B cell (primary cell): ENCODE measurements at regions not wholly inside any gene's neighbourhood (a gene's known extent, or its start where the extent isn't known, plus 50 kb on each side); places are given as distances from the start of the nearest gene placed in this dataset.

Experiments used
- ATAC-seq: fragments of 200-7000 bp; cut with Tn5 transposase; one replicate; pipeline ENCODE4 v1.10.0; 2021; ENCODE audit warnings: low read depth, mild to moderate bottlenecking, moderate number of reproducible peaks, moderate library complexity
- CTCF ChIA-PET: fragments of 350-600 bp; sonication (Branson Sonifier 250); formaldehyde crosslinking; loops from one replicate; lab custom pipeline; 2021; ENCODE audit warnings: antibody characterized with exemption, inconsistent platforms; lab: Charles Lee
- POLR2A ChIA-PET: fragments of 350-600 bp; sonication (Branson Sonifier 250); formaldehyde crosslinking; loops from one replicate; lab custom pipeline; 2021; ENCODE audit warnings: antibody characterized with exemption; lab: Charles Lee
- DNase-seq: peaks from one replicate; pipeline ENCODE4 v3.0.0; 2013
- H2AFZ ChIP-seq: 2 replicates; pipeline ENCODE4 v1.6.1; 2012; ENCODE audit warnings: mild to moderate bottlenecking, low read depth, low read length; ENCODE audit not compliant: insufficient read depth, poor library complexity, severe bottlenecking
- H3K27ac ChIP-seq, 2 donors: 1 replicate in 1 of 2; 2 replicates in 1 of 2; pipeline ENCODE4 v1.5.1; 2012 to 2013; ENCODE audit warnings: low read length in 2 of 2, mild to moderate bottlenecking in 2 of 2, moderate library complexity in 1 of 2
- H3K27me3 ChIP-seq, 4 experiments: fragments of 200-600 bp in 1 of 4; sonication (generic) in 1 of 4; replicated peaks in 1 of 4; 1 replicate in 2 of 4; 2 replicates in 2 of 4; pipeline versions ENCODE4 v1.6.1 to v1.7.0; 2013 to 2016; ENCODE audit warnings: low read length in 3 of 4, mild to moderate bottlenecking in 2 of 4, mixed read lengths in 1 of 4, moderate library complexity in 1 of 4; ENCODE audit not compliant: insufficient read depth in 4 of 4, control insufficient read depth in 3 of 4; ENCODE audit errors: control extremely low read depth in 1 of 4
- H3K36me3 ChIP-seq, 2 experiments: replicated peaks in 1 of 2; 1 replicate in 1 of 2; 2 replicates in 1 of 2; pipeline versions ENCODE4 v1.6.1 to v1.7.1; 2013; ENCODE audit warnings: low read length in 1 of 2; ENCODE audit not compliant: insufficient read depth in 2 of 2, control insufficient read depth in 1 of 2; ENCODE audit errors: control extremely low read depth in 1 of 2, extremely low read depth in 1 of 2
- H3K4me1 ChIP-seq, 2 donors: fragments of 200-600 bp in 1 of 2; sonication (generic) in 1 of 2; 1 replicate in 1 of 2; 2 replicates in 1 of 2; pipeline versions ENCODE4 v1.5.1 to v1.6.1; 2013 to 2017; ENCODE audit warnings: low read length in 2 of 2; ENCODE audit not compliant: control insufficient read depth in 2 of 2, insufficient read depth in 2 of 2
- H3K4me2 ChIP-seq: replicated peaks from 2 replicates; pipeline ENCODE3; 2012; ENCODE audit warnings: mild to moderate bottlenecking, low read depth, low read length; ENCODE audit not compliant: poor library complexity, severe bottlenecking
- H3K4me3 ChIP-seq, 5 experiments: fragments of 200-600 bp in 1 of 5; sonication (generic) in 1 of 5; 1 replicate in 3 of 5; 2 replicates in 2 of 5; pipeline versions ENCODE4 v1.5.1 to v1.7.0; 2011 to 2016; ENCODE audit warnings: low read length in 4 of 5, mild to moderate bottlenecking in 4 of 5, low read depth in 2 of 5, control low read depth in 1 of 5, moderate library complexity in 1 of 5; ENCODE audit not compliant: insufficient read depth in 1 of 5; ENCODE audit errors: control extremely low read depth in 1 of 5, extremely low read depth in 1 of 5
- H3K79me2 ChIP-seq: fragments of 200-600 bp; sonication (generic); one replicate; pipeline ENCODE4 v1.6.0; 2016; ENCODE audit warnings: low read length; ENCODE audit not compliant: control insufficient read depth, insufficient read depth
- H3K9ac ChIP-seq: fragments of 200-600 bp; sonication (generic); 2 replicates; pipeline ENCODE4 v1.6.1; 2017; ENCODE audit warnings: mild to moderate bottlenecking, low read length, moderate library complexity
- H3K9me3 ChIP-seq, 3 donors: one replicate each; pipeline versions ENCODE4 v1.6.1 to v1.7.1; 2013; ENCODE audit warnings: low read length in 2 of 3; ENCODE audit not compliant: control insufficient read depth in 2 of 3, insufficient read depth in 1 of 3; ENCODE audit errors: control extremely low read depth in 1 of 3
- H4K20me1 ChIP-seq: 2 replicates; pipeline ENCODE4 v1.6.0; 2012; ENCODE audit warnings: mild to moderate bottlenecking, low read length; ENCODE audit not compliant: insufficient read depth, control insufficient read depth, poor library complexity, severe bottlenecking
- H3K27ac Mint-ChIP-seq: one replicate; pipeline ENCODE4 v1.8.0; 2021; ENCODE audit warnings: mixed read lengths
- H3K27me3 Mint-ChIP-seq: one replicate; pipeline ENCODE4 v1.8.0; 2021; ENCODE audit warnings: mixed read lengths
- H3K4me1 Mint-ChIP-seq: one replicate; pipeline ENCODE4 v1.8.0; 2021; ENCODE audit warnings: mixed read lengths
- H3K4me3 Mint-ChIP-seq: one replicate; pipeline ENCODE4 v1.8.0; 2021; ENCODE audit warnings: mixed read lengths
- H3K9me3 Mint-ChIP-seq: one replicate; pipeline ENCODE4 v1.8.0; 2022; ENCODE audit warnings: mixed read lengths; ENCODE audit not compliant: insufficient read depth
- EZH2 ChIP-seq: IDR thresholded peaks from 2 replicates; pipeline ENCODE4 v1.6.1; 2012; ENCODE audit warnings: borderline replicate concordance, low read depth, mild to moderate bottlenecking, moderate library complexity, low read length; ENCODE audit not compliant: insufficient read depth, poor library complexity, severe bottlenecking
- WGBS: methylation state at CpG from one replicate; pipeline ENCODE4 v1.1.5; 2013; ENCODE audit warnings: missing lambda C conversion rate; ENCODE audit not compliant: insufficient coverage; 5-methylcytosine and 5-hydroxymethylcytosine counted together
- intact Hi-C: fragments of 100-400 bp; cut with micrococcal nuclease; formaldehyde crosslinking; loops from one replicate; pipeline ENCODE4 v1.10.0; 2022
- TF ChIP-seq, protein P1 (sequence below): fragments of 200-600 bp; IDR thresholded peaks from one replicate; pipeline ENCODE4 v1.8.0; 2022; ENCODE audit warnings: antibody characterized with exemption, mild to moderate bottlenecking

DNA sequence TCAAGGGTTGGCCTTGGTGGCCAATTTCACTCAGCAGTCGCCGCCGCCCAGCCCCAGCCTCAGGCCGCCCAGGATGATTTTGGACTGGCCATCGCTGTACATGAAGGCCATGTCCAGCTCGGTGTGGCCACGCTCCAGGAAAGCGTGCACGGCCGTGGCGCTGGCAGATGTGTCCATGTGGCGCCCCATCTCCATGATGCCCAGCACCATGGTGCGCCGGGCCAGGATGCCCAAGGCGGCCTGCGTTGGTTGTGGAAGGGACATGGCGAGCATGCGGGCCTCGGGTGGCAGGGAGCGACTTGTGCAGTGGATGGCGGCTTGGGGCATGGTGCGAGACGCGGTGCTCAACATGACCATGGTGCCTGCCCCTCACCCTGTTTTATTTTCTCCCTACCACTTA is 55.4 kb downstream of the ZCCHC12 start:
- Histone ChIP-seq H4K20me1 (no peaks in the 10 kb centered on the region), H3K4me2 (no peak overlapping the region), H3K27ac (no peak overlapping the region), H3K4me3 (no peak overlapping the region), H3K9ac (no peak overlapping the region), H3K4me1 (no peaks in the 10 kb centered on the region), H3K27me3 (no peaks in the 10 kb centered on the region), H3K9me3 (no peaks in the 10 kb centered on the region), H3K36me3 (no peaks in the 10 kb centered on the region), H3K79me2 (no peaks in the 10 kb centered on the region), H2AFZ (no peak overlapping the region)
- CTCF ChIA-PET, result no interaction called here
- H3K9me3 Mint-ChIP-seq, result no peaks in the 10 kb centered on the region
- POLR2A ChIA-PET, result no interaction called here
- WGBS, result 98% methylated on average over 17 of the region's 24 CpGs
- no peaks in the 10 kb centered on the region for H3K27me3 Mint-ChIP-seq
- no peaks in the 10 kb centered on the region for H3K4me1 Mint-ChIP-seq
- no peak overlapping the region for H3K4me3 Mint-ChIP-seq
- no peak for ATAC-seq
- no peak for TF ChIP-seq EZH2
- TF ChIP-seq, protein P1, sequence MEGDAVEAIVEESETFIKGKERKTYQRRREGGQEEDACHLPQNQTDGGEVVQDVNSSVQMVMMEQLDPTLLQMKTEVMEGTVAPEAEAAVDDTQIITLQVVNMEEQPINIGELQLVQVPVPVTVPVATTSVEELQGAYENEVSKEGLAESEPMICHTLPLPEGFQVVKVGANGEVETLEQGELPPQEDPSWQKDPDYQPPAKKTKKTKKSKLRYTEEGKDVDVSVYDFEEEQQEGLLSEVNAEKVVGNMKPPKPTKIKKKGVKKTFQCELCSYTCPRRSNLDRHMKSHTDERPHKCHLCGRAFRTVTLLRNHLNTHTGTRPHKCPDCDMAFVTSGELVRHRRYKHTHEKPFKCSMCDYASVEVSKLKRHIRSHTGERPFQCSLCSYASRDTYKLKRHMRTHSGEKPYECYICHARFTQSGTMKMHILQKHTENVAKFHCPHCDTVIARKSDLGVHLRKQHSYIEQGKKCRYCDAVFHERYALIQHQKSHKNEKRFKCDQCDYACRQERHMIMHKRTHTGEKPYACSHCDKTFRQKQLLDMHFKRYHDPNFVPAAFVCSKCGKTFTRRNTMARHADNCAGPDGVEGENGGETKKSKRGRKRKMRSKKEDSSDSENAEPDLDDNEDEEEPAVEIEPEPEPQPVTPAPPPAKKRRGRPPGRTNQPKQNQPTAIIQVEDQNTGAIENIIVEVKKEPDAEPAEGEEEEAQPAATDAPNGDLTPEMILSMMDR, result no peak
- H3K27ac Mint-ChIP-seq, result no peak overlapping the region
- intact Hi-C loops, result no loop called here
- no peak for DNase-seq

DNA sequence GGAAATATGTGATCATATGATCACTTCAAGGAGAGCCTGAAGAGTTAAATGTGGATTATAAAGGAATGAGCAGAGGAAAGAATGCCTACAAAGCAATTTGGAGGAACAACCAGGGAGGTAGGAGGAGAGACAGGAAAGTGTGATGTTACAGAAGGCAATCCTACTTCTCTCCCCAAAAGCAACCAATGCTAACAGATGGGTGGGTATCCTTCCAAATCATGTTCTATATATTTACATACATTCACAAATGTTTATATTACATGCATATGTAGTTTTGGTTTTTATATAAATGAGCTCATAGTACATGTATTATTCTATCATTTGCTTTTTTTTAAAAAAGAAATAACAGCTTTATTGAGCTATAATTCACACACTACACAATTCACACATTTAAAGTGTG is 56.0 kb downstream of the ZCCHC12 start:
- Mint-ChIP-seq H3K9me3 (no peaks in the 10 kb centered on the region), H3K4me3 (no peak overlapping the region), H3K4me1 (no peaks in the 10 kb centered on the region), H3K27ac (no peak overlapping the region), H3K27me3 (no peaks in the 10 kb centered on the region)
- Histone ChIP-seq H3K79me2 (no peaks in the 10 kb centered on the region), H3K36me3 (no peaks in the 10 kb centered on the region), H3K9me3 (no peaks in the 10 kb centered on the region), H3K4me3 (no peak overlapping the region), H3K4me2 (no peak overlapping the region), H2AFZ (no peak overlapping the region), H3K27ac (no peak overlapping the region), H4K20me1 (no peaks in the 10 kb centered on the region), H3K9ac (no peak overlapping the region), H3K4me1 (no peaks in the 10 kb centered on the region), H3K27me3 (no peaks in the 10 kb centered on the region)
- TF ChIP-seq, protein P1, result no peak
- TF ChIP-seq EZH2, result no peak
- CTCF ChIA-PET, result no interaction called here
- ATAC-seq (no peak), DNase-seq (no peak)
- POLR2A ChIA-PET, result no interaction called here
- intact Hi-C loops, result no loop called here
